Breast epithelium (tissue), 4 donors: ENCODE measurements at regions not wholly inside any gene's neighbourhood (a gene's known extent, or its start where the extent isn't known, plus 50 kb on each side); places are given as distances from the start of the nearest gene placed in this dataset.

Source experiments
- DNase-seq, 2 donors: peaks; one replicate each; pipeline ENCODE4 v3.0.0-alpha.2; 2019; ENCODE audit warnings: low spot score in 2 of 2
- H3K27ac ChIP-seq, 2 donors: fragments of 200-600 bp; sonication (generic) in 1 of 2; one replicate each; pipeline ENCODE4 v1.5.1; 2016 to 2019; ENCODE audit warnings: mild to moderate bottlenecking in 1 of 2
- H3K27me3 ChIP-seq, 2 donors: fragments of 200-600 bp; sonication (generic) in 1 of 2; one replicate each; pipeline versions ENCODE4 v1.5.1 to v1.6.0; 2017 to 2019; ENCODE audit warnings: control low read depth in 1 of 2, mild to moderate bottlenecking in 1 of 2
- H3K36me3 ChIP-seq: fragments of 200-600 bp; one replicate; pipeline ENCODE4 v1.5.1; 2019
- H3K4me1 ChIP-seq, 2 donors: fragments of 200-600 bp; sonication (generic); one replicate each; pipeline ENCODE4 v1.5.1; 2016 to 2019; ENCODE audit warnings: control low read depth in 1 of 2
- H3K4me3 ChIP-seq, 3 donors: fragments of 200-600 bp; sonication (generic); 1 replicate in 2 of 3; 2 replicates in 1 of 3; pipeline ENCODE4 v1.5.1; 2016 to 2019; ENCODE audit warnings: mild to moderate bottlenecking in 3 of 3, moderate library complexity in 2 of 3
- H3K9me3 ChIP-seq, 2 donors: fragments of 200-600 bp; sonication (generic) in 1 of 2; one replicate each; pipeline ENCODE4 v1.5.1; 2016 to 2019; ENCODE audit warnings: control low read depth in 1 of 2
- CTCF ChIP-seq, 3 donors: fragments of 450-650 bp; IDR thresholded peaks; one replicate each; pipeline ENCODE4 v1.5.1; 2016 to 2017; ENCODE audit warnings: antibody characterized with exemption in 3 of 3, mild to moderate bottlenecking in 3 of 3, moderate library complexity in 3 of 3
- POLR2A ChIP-seq: fragments of 450-650 bp; IDR thresholded peaks from one replicate; pipeline ENCODE4 v1.6.1; 2016; ENCODE audit warnings: antibody characterized with exemption, mild to moderate bottlenecking, moderate library complexity
- POLR2AphosphoS5 ChIP-seq, 3 donors: sonication (generic); formaldehyde crosslinking; IDR thresholded peaks; one replicate each; pipeline ENCODE4 v1.6.1; 2017; ENCODE audit warnings: antibody characterized with exemption in 3 of 3
- intact Hi-C: fragments of 100-400 bp; cut with DNase I; formaldehyde crosslinking; loops from one replicate; pipeline ENCODE4 v1.15.1; 2023; ENCODE audit warnings: low total_unique reads

DNA sequence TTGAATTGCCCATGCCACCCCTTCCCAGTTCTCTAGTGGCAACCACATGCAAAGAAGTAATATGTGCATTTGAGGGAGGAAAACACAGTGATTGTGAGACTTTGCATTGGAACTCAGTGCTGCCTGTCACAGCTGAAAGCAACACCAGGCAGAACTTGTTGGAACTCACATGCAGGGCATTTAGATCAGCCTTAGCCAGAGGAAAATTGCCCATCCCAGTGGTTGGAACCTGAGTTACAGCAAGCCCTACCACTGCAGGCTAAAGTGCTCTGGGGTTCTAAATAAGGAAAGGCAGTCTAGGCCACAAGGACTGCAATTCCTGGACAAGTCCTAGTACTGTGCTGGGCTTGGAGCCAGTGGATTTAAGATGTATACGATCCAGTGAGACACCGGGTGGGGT, 245.3 kb upstream of the UFL1 start:
- no peak overlapping the region for H3K27ac ChIP-seq
- H3K4me3 ChIP-seq = no peak overlapping the region
- H3K9me3 ChIP-seq = peaks cover 0 to 14% of the 10 kb centered on the region in 2 donors
- no peaks in the 10 kb centered on the region for H3K4me1 ChIP-seq
- TF ChIP-seq POLR2A = no peak
- no peak for TF ChIP-seq CTCF (IDR thresholded peaks at IDR 0.05)
- no peak for TF ChIP-seq POLR2AphosphoS5 (IDR thresholded peaks at IDR 0.05)
- H3K36me3 ChIP-seq = no peaks in the 10 kb centered on the region
- DNase-seq = no peak
- no peaks in the 10 kb centered on the region for H3K27me3 ChIP-seq
- intact Hi-C loops = no loop called here

DNA sequence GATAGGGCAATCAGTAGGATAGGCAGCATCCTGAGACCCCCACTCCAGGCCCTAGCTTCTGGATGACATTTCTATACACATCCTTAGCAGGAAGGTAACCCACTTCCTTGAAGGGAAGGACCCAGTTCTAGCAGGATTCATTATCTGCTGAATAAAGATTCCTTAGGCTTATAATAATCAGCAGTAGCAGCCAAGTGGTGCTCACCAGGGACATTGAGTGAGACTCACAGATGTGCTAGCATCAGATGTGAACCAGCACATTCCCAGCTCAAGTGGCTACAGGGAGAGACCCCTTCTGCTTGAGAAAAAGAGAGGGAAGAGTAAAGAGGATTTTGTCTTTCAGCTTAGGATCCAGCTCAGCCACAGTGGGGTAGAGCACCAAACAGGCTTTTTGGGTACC, 244.8 kb upstream of the UFL1 start:
- DNase-seq = no peak
- H3K27ac ChIP-seq = no peak overlapping the region
- peaks cover 0 to 9% of the 10 kb centered on the region in 2 donors for H3K9me3 ChIP-seq
- H3K4me3 ChIP-seq = no peak overlapping the region
- H3K4me1 ChIP-seq = no peaks in the 10 kb centered on the region
- intact Hi-C loops = no loop called here
- H3K27me3 ChIP-seq = no peaks in the 10 kb centered on the region
- TF ChIP-seq POLR2AphosphoS5 (IDR thresholded peaks at IDR 0.05) = no peak
- TF ChIP-seq POLR2A = no peak
- no peak for TF ChIP-seq CTCF (IDR thresholded peaks at IDR 0.05)
- no peaks in the 10 kb centered on the region for H3K36me3 ChIP-seq

GRCh38 chr6:96279084-96279483, 242.5 kb upstream of the UFL1 start:
- Histone ChIP-seq H3K9me3 (no peaks in the 10 kb centered on the region), H3K27ac (no peak overlapping the region), H3K27me3 (no peaks in the 10 kb centered on the region), H3K4me3 (no peak overlapping the region), H3K36me3 (no peaks in the 10 kb centered on the region), H3K4me1 (no peaks in the 10 kb centered on the region)
- no peak for DNase-seq
- no peak for TF ChIP-seq POLR2A
- no peak for TF ChIP-seq CTCF (IDR thresholded peaks at IDR 0.05)
- TF ChIP-seq POLR2AphosphoS5 (IDR thresholded peaks at IDR 0.05) = no peak
- intact Hi-C loops = no loop called here

- H3K4me3 ChIP-seq = no peak overlapping the region
- no peaks in the 10 kb centered on the region for H3K36me3 ChIP-seq
- no peak overlapping the region for H3K27ac ChIP-seq
- DNase-seq = no peak
- H3K9me3 ChIP-seq = no peaks in the 10 kb centered on the region
- H3K4me1 ChIP-seq = no peaks in the 10 kb centered on the region
- no peak for TF ChIP-seq POLR2AphosphoS5 (IDR thresholded peaks at IDR 0.05)
- TF ChIP-seq CTCF (IDR thresholded peaks at IDR 0.05) = no peak
- TF ChIP-seq POLR2A = no peak
- intact Hi-C loops = no loop called here
- H3K27me3 ChIP-seq = no peaks in the 10 kb centered on the region
Measured at GRCh38 chr6:96286503-96286902, 235.1 kb upstream of the UFL1 start.

GRCh38 chr6:96299525-96299924, 222.1 kb upstream of the UFL1 start:
- Histone ChIP-seq H3K36me3 (no peaks in the 10 kb centered on the region), H3K4me3 (no peak overlapping the region), H3K9me3 (peaks cover 0 to 6% of the 10 kb centered on the region in 2 donors), H3K4me1 (no peaks in the 10 kb centered on the region), H3K27me3 (no peaks in the 10 kb centered on the region), H3K27ac (no peak overlapping the region)
- DNase-seq = no peak
- intact Hi-C loops = no loop called here
- TF ChIP-seq POLR2A (no peak), CTCF (IDR thresholded peaks at IDR 0.05) (no peak), POLR2AphosphoS5 (IDR thresholded peaks at IDR 0.05) (no peak)
